ENCODE measurements at regions not wholly inside any gene's neighbourhood (a gene's known extent, or its start where the extent isn't known, plus 50 kb on each side); places are given as distances from the start of the nearest gene placed in this dataset.
A peak's percentile ranks its signal among the peaks of the same experiment; 100 is the strongest.

DNA sequence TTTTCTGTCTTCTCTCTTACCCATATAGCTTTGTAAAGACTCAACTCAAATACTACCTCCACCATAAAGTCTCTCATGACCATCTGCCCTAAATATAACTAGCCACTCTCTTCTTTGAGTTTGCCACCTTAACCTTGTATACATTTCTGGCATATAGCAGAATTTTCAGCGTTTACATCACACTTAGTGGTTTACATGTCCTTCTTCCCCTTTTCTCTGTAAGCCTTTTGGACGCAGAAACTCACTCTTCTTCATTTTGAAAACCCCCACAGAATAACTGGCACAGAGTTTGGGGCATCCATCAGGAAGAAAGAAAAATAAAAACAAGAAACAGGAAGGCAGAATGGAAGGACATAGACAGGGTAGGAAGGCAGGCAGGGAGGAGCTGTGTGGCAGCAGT lies 131.8 kb upstream of the DUSP10 start:
- ATAC-seq = peak; percentile 5; the same call in 2 of the 3 replicates
- TF ChIP-seq OSR1 (CRISPR knock-in tag; IDR thresholded peaks at IDR 0.05) (no peak), ZNF70 (CRISPR knock-in tag; IDR thresholded peaks at IDR 0.05) (no peak), PPARA (CRISPR knock-in tag; IDR thresholded peaks at IDR 0.05; ENCODE audit: borderline replicate concordance) (no peak), ZC3H10 (CRISPR knock-in tag; IDR thresholded peaks at IDR 0.05) (no peak), ZFP3 (CRISPR knock-in tag; IDR thresholded peaks at IDR 0.05) (no peak), ZFP30 (CRISPR knock-in tag; IDR thresholded peaks at IDR 0.05) (no peak), ARNTL (CRISPR knock-in tag; IDR thresholded peaks at IDR 0.05; ENCODE audit: borderline replicate concordance, low read depth) (no peak), ESRRG (CRISPR knock-in tag; IDR thresholded peaks at IDR 0.05) (no peak), GLIS3 (CRISPR knock-in tag; IDR thresholded peaks at IDR 0.05) (no peak), TCF4 (CRISPR knock-in tag; IDR thresholded peaks at IDR 0.05; ENCODE audit: borderline replicate concordance) (no peak), RARB (CRISPR knock-in tag; IDR thresholded peaks at IDR 0.05) (no peak), PATZ1 (CRISPR knock-in tag; IDR thresholded peaks at IDR 0.05; ENCODE audit: borderline replicate concordance) (no peak)
- TF ChIP-seq, protein P1, sequence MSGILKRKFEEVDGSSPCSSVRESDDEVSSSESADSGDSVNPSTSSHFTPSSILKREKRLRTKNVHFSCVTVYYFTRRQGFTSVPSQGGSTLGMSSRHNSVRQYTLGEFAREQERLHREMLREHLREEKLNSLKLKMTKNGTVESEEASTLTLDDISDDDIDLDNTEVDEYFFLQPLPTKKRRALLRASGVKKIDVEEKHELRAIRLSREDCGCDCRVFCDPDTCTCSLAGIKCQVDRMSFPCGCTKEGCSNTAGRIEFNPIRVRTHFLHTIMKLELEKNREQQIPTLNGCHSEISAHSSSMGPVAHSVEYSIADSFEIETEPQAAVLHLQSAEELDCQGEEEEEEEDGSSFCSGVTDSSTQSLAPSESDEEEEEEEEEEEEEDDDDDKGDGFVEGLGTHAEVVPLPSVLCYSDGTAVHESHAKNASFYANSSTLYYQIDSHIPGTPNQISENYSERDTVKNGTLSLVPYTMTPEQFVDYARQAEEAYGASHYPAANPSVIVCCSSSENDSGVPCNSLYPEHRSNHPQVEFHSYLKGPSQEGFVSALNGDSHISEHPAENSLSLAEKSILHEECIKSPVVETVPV (CRISPR knock-in tag; IDR thresholded peaks at IDR 0.05) = no peak
- TF ChIP-seq, protein P2, sequence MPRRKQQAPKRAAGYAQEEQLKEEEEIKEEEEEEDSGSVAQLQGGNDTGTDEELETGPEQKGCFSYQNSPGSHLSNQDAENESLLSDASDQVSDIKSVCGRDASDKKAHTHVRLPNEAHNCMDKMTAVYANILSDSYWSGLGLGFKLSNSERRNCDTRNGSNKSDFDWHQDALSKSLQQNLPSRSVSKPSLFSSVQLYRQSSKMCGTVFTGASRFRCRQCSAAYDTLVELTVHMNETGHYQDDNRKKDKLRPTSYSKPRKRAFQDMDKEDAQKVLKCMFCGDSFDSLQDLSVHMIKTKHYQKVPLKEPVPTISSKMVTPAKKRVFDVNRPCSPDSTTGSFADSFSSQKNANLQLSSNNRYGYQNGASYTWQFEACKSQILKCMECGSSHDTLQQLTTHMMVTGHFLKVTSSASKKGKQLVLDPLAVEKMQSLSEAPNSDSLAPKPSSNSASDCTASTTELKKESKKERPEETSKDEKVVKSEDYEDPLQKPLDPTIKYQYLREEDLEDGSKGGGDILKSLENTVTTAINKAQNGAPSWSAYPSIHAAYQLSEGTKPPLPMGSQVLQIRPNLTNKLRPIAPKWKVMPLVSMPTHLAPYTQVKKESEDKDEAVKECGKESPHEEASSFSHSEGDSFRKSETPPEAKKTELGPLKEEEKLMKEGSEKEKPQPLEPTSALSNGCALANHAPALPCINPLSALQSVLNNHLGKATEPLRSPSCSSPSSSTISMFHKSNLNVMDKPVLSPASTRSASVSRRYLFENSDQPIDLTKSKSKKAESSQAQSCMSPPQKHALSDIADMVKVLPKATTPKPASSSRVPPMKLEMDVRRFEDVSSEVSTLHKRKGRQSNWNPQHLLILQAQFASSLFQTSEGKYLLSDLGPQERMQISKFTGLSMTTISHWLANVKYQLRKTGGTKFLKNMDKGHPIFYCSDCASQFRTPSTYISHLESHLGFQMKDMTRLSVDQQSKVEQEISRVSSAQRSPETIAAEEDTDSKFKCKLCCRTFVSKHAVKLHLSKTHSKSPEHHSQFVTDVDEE (CRISPR knock-in tag; IDR thresholded peaks at IDR 0.05) = no peak

DNA sequence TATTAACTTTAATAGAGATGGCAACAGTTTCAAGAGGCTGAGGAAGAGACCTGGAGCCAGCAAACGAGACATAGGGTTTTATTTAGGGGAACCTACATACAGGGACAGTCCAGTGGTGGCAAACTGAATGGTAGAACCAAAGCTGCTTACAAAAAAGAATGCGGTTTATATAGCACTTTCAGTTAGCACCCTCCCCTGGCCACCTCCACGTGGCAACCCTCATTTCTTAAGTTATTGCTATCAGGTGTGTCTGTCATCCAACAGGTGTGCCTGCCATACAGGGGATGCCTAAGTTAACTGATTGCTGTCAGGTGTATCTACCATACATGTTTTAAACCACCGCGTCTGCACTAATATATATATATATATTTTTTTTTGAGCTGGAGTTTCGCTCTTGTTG lies 129.2 kb upstream of the DUSP10 start:
- no peak for TF ChIP-seq ZC3H10 (CRISPR knock-in tag; IDR thresholded peaks at IDR 0.05)
- no peak for TF ChIP-seq ZFP30 (CRISPR knock-in tag; IDR thresholded peaks at IDR 0.05)
- TF ChIP-seq PATZ1 (CRISPR knock-in tag; IDR thresholded peaks at IDR 0.05; ENCODE audit: borderline replicate concordance) = no peak
- ATAC-seq = no peak

- no peak for ATAC-seq
- TF ChIP-seq, protein P3, sequence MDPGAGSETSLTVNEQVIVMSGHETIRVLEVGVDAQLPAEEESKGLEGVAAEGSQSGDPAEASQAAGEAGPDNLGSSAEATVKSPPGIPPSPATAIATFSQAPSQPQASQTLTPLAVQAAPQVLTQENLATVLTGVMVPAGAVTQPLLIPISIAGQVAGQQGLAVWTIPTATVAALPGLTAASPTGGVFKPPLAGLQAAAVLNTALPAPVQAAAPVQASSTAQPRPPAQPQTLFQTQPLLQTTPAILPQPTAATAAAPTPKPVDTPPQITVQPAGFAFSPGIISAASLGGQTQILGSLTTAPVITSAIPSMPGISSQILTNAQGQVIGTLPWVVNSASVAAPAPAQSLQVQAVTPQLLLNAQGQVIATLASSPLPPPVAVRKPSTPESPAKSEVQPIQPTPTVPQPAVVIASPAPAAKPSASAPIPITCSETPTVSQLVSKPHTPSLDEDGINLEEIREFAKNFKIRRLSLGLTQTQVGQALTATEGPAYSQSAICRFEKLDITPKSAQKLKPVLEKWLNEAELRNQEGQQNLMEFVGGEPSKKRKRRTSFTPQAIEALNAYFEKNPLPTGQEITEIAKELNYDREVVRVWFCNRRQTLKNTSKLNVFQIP (CRISPR knock-in tag; IDR thresholded peaks at IDR 0.05; ENCODE audit: borderline replicate concordance, low read depth) = no peak
- TF ChIP-seq, protein P4, sequence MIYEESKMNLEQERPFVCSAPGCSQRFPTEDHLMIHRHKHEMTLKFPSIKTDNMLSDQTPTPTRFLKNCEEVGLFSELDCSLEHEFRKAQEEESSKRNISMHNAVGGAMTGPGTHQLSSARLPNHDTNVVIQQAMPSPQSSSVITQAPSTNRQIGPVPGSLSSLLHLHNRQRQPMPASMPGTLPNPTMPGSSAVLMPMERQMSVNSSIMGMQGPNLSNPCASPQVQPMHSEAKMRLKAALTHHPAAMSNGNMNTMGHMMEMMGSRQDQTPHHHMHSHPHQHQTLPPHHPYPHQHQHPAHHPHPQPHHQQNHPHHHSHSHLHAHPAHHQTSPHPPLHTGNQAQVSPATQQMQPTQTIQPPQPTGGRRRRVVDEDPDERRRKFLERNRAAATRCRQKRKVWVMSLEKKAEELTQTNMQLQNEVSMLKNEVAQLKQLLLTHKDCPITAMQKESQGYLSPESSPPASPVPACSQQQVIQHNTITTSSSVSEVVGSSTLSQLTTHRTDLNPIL (CRISPR knock-in tag; IDR thresholded peaks at IDR 0.05; ENCODE audit: low read depth) = no peak
- TF ChIP-seq TOX (CRISPR knock-in tag; IDR thresholded peaks at IDR 0.05; ENCODE audit: borderline replicate concordance) (no peak), ZNF70 (CRISPR knock-in tag; IDR thresholded peaks at IDR 0.05) (no peak), SNAI2 (CRISPR knock-in tag; IDR thresholded peaks at IDR 0.05) (no peak), CSDC2 (CRISPR knock-in tag; IDR thresholded peaks at IDR 0.05) (no peak)
Observed at GRCh38 chr1:221869779-221870178, 127.9 kb upstream of the DUSP10 start.

All from SK-N-SH treated with all-trans-retinoic acid at 6 μM for 48 hours (cell line).